Thyroid gland (tissue), 4 donors: ENCODE measurements at regions not wholly inside any gene's neighbourhood (a gene's known extent, or its start where the extent isn't known, plus 50 kb on each side); places are given as distances from the start of the nearest gene placed in this dataset.

Source experiments
- DNase-seq, 2 donors: peaks; one replicate each; pipeline ENCODE4 v3.0.0-alpha.2; 2019
- H3K27ac ChIP-seq, 3 donors: fragments of 200-600 bp; sonication (generic); 1 replicate in 2 of 3; 2 replicates in 1 of 3; pipeline ENCODE4 v1.5.1; 2016 to 2019; ENCODE audit warnings: mild to moderate bottlenecking in 1 of 3, moderate library complexity in 1 of 3
- H3K27me3 ChIP-seq: fragments of 200-600 bp; sonication (generic); one replicate; pipeline ENCODE4 v1.5.1; 2019
- H3K36me3 ChIP-seq, 2 donors: fragments of 200-600 bp; sonication (generic); one replicate each; pipeline ENCODE4 v1.5.1; 2016 to 2019
- H3K4me1 ChIP-seq, 2 donors: fragments of 200-600 bp; sonication (generic); one replicate each; pipeline ENCODE4 v1.5.1; 2017 to 2019
- H3K4me3 ChIP-seq, 3 donors: fragments of 200-600 bp; sonication (generic); replicated peaks in 1 of 3; 1 replicate in 2 of 3; 2 replicates in 1 of 3; pipeline ENCODE4 v1.5.1; 2016; ENCODE audit warnings: mild to moderate bottlenecking in 1 of 3
- H3K9me3 ChIP-seq: fragments of 200-600 bp; sonication (generic); one replicate; pipeline ENCODE4 v1.5.1; 2017
- POLR2A ChIP-seq, 2 donors: fragments of 450-650 bp; IDR thresholded peaks; one replicate each; pipeline ENCODE4 v1.6.1; 2017; ENCODE audit warnings: antibody characterized with exemption in 2 of 2, mild to moderate bottlenecking in 2 of 2, moderate library complexity in 1 of 2
- WGBS, 2 donors: methylation state at CpG; one replicate each; pipeline ENCODE4 v1.1.5; 2017; 5-methylcytosine and 5-hydroxymethylcytosine counted together
- intact Hi-C: fragments of 100-400 bp; cut with DNase I; formaldehyde crosslinking; loops from one replicate; pipeline ENCODE4 v1.15.1; 2023
- TF ChIP-seq, protein P1 (sequence below), 6 experiments: fragments of 200-600 bp in 3 of 6; fragments of 450-650 bp in 3 of 6; sonication (generic) in 3 of 6; IDR thresholded peaks; one replicate each; pipeline ENCODE4 v1.5.1; 2016 to 2019; ENCODE audit warnings: antibody characterized with exemption in 6 of 6, mild to moderate bottlenecking in 2 of 6, inconsistent platforms in 1 of 6, moderate library complexity in 1 of 6

DNA sequence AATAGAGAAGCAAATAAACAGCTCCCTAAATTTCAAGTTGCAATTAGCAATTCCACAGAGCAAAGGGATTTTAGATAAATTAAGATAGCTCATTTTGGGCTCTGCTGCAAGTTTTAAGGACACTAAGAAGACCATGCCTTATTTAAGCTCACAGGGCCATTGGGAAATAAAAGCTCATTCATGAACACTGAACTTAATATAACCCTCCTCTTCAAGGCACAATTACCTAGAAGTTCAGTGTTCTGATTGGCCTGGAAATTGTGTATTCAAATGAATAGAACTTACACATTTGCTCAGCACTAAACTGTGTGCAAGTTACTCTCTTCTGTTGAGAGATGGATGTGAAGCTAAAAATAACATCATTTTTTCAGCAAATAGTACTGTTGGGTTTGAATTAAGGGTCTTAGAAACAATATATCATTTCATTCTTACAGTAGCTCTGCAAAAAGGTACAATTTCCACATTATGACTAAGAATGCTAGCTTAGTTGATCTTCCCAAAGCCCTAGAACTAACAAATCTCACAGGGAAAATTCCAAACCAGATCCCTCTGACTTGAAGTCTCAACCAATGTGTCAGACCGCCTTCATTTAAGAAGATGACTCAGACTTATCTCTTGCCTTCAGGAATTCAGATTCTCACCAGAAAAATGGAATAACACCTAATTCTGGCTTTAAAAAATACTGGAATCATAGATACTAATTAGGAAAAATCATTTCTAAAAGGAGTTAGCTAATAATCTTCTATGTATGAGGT lies 87.4 kb upstream of the LRRC55 start:
- WGBS, 2 donors = 85 to 90% methylated on average over 1 of the region's 1 CpG
- Histone ChIP-seq H3K36me3 (no peaks in the 10 kb centered on the region), H3K27me3 (no peaks in the 10 kb centered on the region), H3K4me1 (no peaks in the 10 kb centered on the region), H3K4me3 (no peak overlapping the region), H3K9me3 (no peaks in the 10 kb centered on the region), H3K27ac (no peak overlapping the region)
- DNase-seq = no peak
- TF ChIP-seq POLR2A (IDR thresholded peaks at IDR 0.05) = no peak
- TF ChIP-seq, protein P1, sequence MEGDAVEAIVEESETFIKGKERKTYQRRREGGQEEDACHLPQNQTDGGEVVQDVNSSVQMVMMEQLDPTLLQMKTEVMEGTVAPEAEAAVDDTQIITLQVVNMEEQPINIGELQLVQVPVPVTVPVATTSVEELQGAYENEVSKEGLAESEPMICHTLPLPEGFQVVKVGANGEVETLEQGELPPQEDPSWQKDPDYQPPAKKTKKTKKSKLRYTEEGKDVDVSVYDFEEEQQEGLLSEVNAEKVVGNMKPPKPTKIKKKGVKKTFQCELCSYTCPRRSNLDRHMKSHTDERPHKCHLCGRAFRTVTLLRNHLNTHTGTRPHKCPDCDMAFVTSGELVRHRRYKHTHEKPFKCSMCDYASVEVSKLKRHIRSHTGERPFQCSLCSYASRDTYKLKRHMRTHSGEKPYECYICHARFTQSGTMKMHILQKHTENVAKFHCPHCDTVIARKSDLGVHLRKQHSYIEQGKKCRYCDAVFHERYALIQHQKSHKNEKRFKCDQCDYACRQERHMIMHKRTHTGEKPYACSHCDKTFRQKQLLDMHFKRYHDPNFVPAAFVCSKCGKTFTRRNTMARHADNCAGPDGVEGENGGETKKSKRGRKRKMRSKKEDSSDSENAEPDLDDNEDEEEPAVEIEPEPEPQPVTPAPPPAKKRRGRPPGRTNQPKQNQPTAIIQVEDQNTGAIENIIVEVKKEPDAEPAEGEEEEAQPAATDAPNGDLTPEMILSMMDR (IDR thresholded peaks at IDR 0.05) = no peak
- intact Hi-C loops = no loop called here

GRCh38 chr11:57095417-57095816 lies 86.3 kb upstream of the LRRC55 start:
- no peaks in the 10 kb centered on the region for H3K27me3 ChIP-seq
- 54 to 66% methylated on average over 3 of the region's 3 CpGs for WGBS, 2 donors
- no peaks in the 10 kb centered on the region for H3K4me1 ChIP-seq
- no peak overlapping the region for H3K4me3 ChIP-seq
- no peaks in the 10 kb centered on the region for H3K36me3 ChIP-seq
- TF ChIP-seq POLR2A (IDR thresholded peaks at IDR 0.05) = no peak
- TF ChIP-seq, protein P1 (IDR thresholded peaks at IDR 0.05) = no peak
- no peak for DNase-seq
- no peaks in the 10 kb centered on the region for H3K9me3 ChIP-seq
- intact Hi-C loops = no loop called here
- H3K27ac ChIP-seq = no peak overlapping the region

- DNase-seq = no peak
- Histone ChIP-seq H3K4me3 (no peak overlapping the region), H3K9me3 (no peaks in the 10 kb centered on the region), H3K27ac (no peak overlapping the region), H3K36me3 (no peaks in the 10 kb centered on the region), H3K27me3 (no peaks in the 10 kb centered on the region), H3K4me1 (no peaks in the 10 kb centered on the region)
- TF ChIP-seq, protein P1 (IDR thresholded peaks at IDR 0.05) = no peak
- TF ChIP-seq POLR2A (IDR thresholded peaks at IDR 0.05) = no peak
- intact Hi-C loops = no loop called here
- WGBS, 2 donors = 88 to 97% methylated on average over 3 of the region's 3 CpGs
These were observed 85.9 kb upstream of the LRRC55 start for GRCh38 chr11:57095896-57096295.

- Histone ChIP-seq H3K4me1 (peaks cover 0 to 8% of the 10 kb centered on the region in 2 donors), H3K4me3 (no peak overlapping the region), H3K27ac (no peak overlapping the region), H3K36me3 (no peaks in the 10 kb centered on the region), H3K27me3 (no peaks in the 10 kb centered on the region), H3K9me3 (no peaks in the 10 kb centered on the region)
- DNase-seq = no peak
- intact Hi-C loops = no loop called here
- TF ChIP-seq, protein P1 (IDR thresholded peaks at IDR 0.05) = no peak
- TF ChIP-seq POLR2A (IDR thresholded peaks at IDR 0.05) = no peak
- 94 to 95% methylated on average over 2 of the region's 2 CpGs for WGBS, 2 donors
These were observed 84.6 kb upstream of the LRRC55 start for GRCh38 chr11:57097149-57097548.

DNA sequence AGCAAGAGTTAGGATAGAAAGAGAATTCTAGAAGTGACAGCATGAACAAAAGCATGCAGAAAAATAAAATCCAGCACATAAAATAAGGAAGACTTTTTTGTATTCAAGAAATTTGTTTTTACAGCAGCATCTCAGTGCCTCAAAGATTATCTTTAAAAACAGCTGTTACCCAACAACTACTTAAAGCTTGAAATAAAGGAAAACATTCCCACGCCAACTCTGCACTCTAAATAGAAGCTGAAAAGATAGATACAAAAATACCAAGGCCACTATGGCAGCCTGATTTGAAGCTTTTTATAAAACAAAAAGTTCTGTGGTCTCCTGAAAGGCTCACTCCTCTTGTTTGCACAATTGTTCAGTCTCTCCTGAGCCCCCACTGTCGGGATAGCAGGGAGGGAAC lies 83.6 kb upstream of the LRRC55 start:
- Histone ChIP-seq H3K4me3 (no peak overlapping the region), H3K36me3 (no peaks in the 10 kb centered on the region), H3K4me1 (peaks cover 0 to 8% of the 10 kb centered on the region in 2 donors), H3K27me3 (no peaks in the 10 kb centered on the region), H3K27ac (no peak overlapping the region), H3K9me3 (no peaks in the 10 kb centered on the region)
- DNase-seq = no peak
- intact Hi-C loops = no loop called here
- TF ChIP-seq, protein P1 (IDR thresholded peaks at IDR 0.05) = no peak
- TF ChIP-seq POLR2A (IDR thresholded peaks at IDR 0.05) = no peak
- WGBS, 2 donors = 58 to 74% methylated on average over 2 of the region's 2 CpGs
